ENCODE measurements at regions not wholly inside any gene's neighbourhood (a gene's known extent, or its start where the extent isn't known, plus 50 kb on each side); places are given as distances from the start of the nearest gene placed in this dataset.
A peak's percentile ranks its signal among the peaks of the same experiment; 100 is the strongest.

- BruUV-seq (replicated peaks) = no TSS peak
- peak overlapping the region; percentile 44 for H3K4me2 ChIP-seq (ENCODE audit: low read length)
- RAD21 ChIA-PET (ENCODE audit: low non-redundant PET in 1 of 2, low total read pairs in 2 of 2, uncharacterized antibody in 2 of 2, unreplicated experiment in 2 of 2) = no interaction called here
- CTCF ChIA-PET = no interaction called here
- POLR2A ChIA-PET = no interaction called here
- H3K9me2 ChIP-seq (ENCODE audit: insufficient read depth) = no peaks in the 10 kb centered on the region
- no peaks in the 10 kb centered on the region for H3K36me3 ChIP-seq (ENCODE audit: control insufficient read depth in 1 of 2, insufficient read depth in 2 of 2, low read length in 2 of 2)
- no peaks in the 10 kb centered on the region for H3K79me2 ChIP-seq (ENCODE audit: insufficient read depth, low read length)
- peak overlapping the region in 1 of 2 experiments; percentile 1; a peak in 1 of 4 replicates for H3K4me3 ChIP-seq (replicated peaks in 1 of 2; ENCODE audit: low read depth in 1 of 2, low read length in 2 of 2)
- no peak overlapping the region for H3K9ac ChIP-seq (ENCODE audit: low read length)
- no peaks in the 10 kb centered on the region for H3K9me3 ChIP-seq (ENCODE audit: control insufficient read depth in 1 of 2, insufficient read depth in 1 of 2, low read depth in 1 of 2, low read length in 2 of 2)
- peaks cover 0 to 47% of the 10 kb centered on the region in 2 experiments; a peak in 2 of 4 replicates for H3K4me1 ChIP-seq (ENCODE audit: control insufficient read depth in 1 of 2, insufficient read depth in 2 of 2, low read length in 2 of 2)
- H4K20me1 ChIP-seq (ENCODE audit: insufficient read depth) = no peaks in the 10 kb centered on the region
- peak; percentile 40; the same call in 1 of the 2 replicates for TF ChIP-seq FOSL1 (IDR thresholded peaks at IDR 0.05; ENCODE audit: low read depth)
- no peak for TF ChIP-seq POLR2AphosphoS5 (IDR thresholded peaks at IDR 0.05; ENCODE audit: low read depth, low read length)
- peak; percentile 27; the same call in 1 of the 2 replicates for TF ChIP-seq EGR1 (IDR thresholded peaks at IDR 0.05; ENCODE audit: low read depth)
- TF ChIP-seq TCF7L2 (IDR thresholded peaks at IDR 0.05; ENCODE audit: borderline replicate concordance, extremely low read depth, insufficient read depth, insufficient read length) = no peak
- intact Hi-C loops (cut with micrococcal nuclease) = no loop called here
- peak overlapping the region; percentile 75 for H2AFZ ChIP-seq (ENCODE audit: low read depth, low read length, poor library complexity, severe bottlenecking)
- ATAC-seq = no peak
- no peak for DNase-seq (ENCODE audit: low read depth, low spot score)
- H3K27me3 ChIP-seq (ENCODE audit: insufficient read depth, low read length) = no peaks in the 10 kb centered on the region
- H3K27ac ChIP-seq (ENCODE audit: low read depth, low read length) = no peak overlapping the region
Measured at GRCh38 chr3:29183346-29184087, 97.4 kb upstream of the RBMS3 start.

GRCh38 chr3:29185706-29186105, 95.2 kb upstream of the RBMS3 start:
- Histone ChIP-seq H3K36me3 (ENCODE audit: control insufficient read depth in 1 of 2, insufficient read depth in 2 of 2, low read length in 2 of 2) (no peaks in the 10 kb centered on the region), H3K9me2 (ENCODE audit: insufficient read depth) (no peaks in the 10 kb centered on the region), H3K4me2 (ENCODE audit: low read length) (peak overlapping the region; percentile 54; the same call in 1 of the 2 replicates), H3K27me3 (ENCODE audit: insufficient read depth, low read length) (no peaks in the 10 kb centered on the region), H3K79me2 (ENCODE audit: insufficient read depth, low read length) (no peaks in the 10 kb centered on the region), H3K27ac (ENCODE audit: low read depth, low read length) (no peak overlapping the region), H4K20me1 (ENCODE audit: insufficient read depth) (no peaks in the 10 kb centered on the region), H3K9ac (ENCODE audit: low read length) (no peak overlapping the region), H2AFZ (ENCODE audit: low read depth, low read length, poor library complexity, severe bottlenecking) (no peak overlapping the region), H3K4me3 (replicated peaks in 1 of 2; ENCODE audit: low read depth in 1 of 2, low read length in 2 of 2) (no peak overlapping the region), H3K9me3 (ENCODE audit: control insufficient read depth in 1 of 2, insufficient read depth in 1 of 2, low read depth in 1 of 2, low read length in 2 of 2) (no peaks in the 10 kb centered on the region), H3K4me1 (ENCODE audit: control insufficient read depth in 1 of 2, insufficient read depth in 2 of 2, low read length in 2 of 2) (peaks cover 0 to 47% of the 10 kb centered on the region in 2 experiments; a peak in 2 of 4 replicates)
- RAD21 ChIA-PET (ENCODE audit: low non-redundant PET in 1 of 2, low total read pairs in 2 of 2, uncharacterized antibody in 2 of 2, unreplicated experiment in 2 of 2) = no interaction called here
- POLR2A ChIA-PET = no interaction called here
- no TSS peak for BruUV-seq (replicated peaks)
- ATAC-seq = 0 out of 2 replicates have a peak, but pooled peaks have one; percentile 8
- DNase-seq (ENCODE audit: low read depth, low spot score) = no peak
- CTCF ChIA-PET = no interaction called here
- intact Hi-C loops (cut with micrococcal nuclease) = no loop called here
- no peak for TF ChIP-seq RAD21 (IDR thresholded peaks at IDR 0.05; ENCODE audit: low read depth)
- no peak for TF ChIP-seq ELF1 (IDR thresholded peaks at IDR 0.05; ENCODE audit: borderline replicate concordance, low read depth)
- TF ChIP-seq, protein P1, sequence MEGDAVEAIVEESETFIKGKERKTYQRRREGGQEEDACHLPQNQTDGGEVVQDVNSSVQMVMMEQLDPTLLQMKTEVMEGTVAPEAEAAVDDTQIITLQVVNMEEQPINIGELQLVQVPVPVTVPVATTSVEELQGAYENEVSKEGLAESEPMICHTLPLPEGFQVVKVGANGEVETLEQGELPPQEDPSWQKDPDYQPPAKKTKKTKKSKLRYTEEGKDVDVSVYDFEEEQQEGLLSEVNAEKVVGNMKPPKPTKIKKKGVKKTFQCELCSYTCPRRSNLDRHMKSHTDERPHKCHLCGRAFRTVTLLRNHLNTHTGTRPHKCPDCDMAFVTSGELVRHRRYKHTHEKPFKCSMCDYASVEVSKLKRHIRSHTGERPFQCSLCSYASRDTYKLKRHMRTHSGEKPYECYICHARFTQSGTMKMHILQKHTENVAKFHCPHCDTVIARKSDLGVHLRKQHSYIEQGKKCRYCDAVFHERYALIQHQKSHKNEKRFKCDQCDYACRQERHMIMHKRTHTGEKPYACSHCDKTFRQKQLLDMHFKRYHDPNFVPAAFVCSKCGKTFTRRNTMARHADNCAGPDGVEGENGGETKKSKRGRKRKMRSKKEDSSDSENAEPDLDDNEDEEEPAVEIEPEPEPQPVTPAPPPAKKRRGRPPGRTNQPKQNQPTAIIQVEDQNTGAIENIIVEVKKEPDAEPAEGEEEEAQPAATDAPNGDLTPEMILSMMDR (IDR thresholded peaks at IDR 0.05 in 2 of 3, conservative IDR thresholded peaks at IDR 0.05 in 1 of 3; ENCODE audit: borderline replicate concordance in 1 of 3, insufficient read depth in 1 of 3, low read depth in 2 of 3, low read length in 2 of 3) = no peak
- TF ChIP-seq TCF7L2 (IDR thresholded peaks at IDR 0.05; ENCODE audit: borderline replicate concordance, extremely low read depth, insufficient read depth, insufficient read length) = no peak
- TF ChIP-seq SP1 (IDR thresholded peaks at IDR 0.05; ENCODE audit: low read depth) = no peak
- TF ChIP-seq, protein P2, sequence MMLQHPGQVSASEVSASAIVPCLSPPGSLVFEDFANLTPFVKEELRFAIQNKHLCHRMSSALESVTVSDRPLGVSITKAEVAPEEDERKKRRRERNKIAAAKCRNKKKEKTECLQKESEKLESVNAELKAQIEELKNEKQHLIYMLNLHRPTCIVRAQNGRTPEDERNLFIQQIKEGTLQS (IDR thresholded peaks at IDR 0.05) = no peak
- no peak for TF ChIP-seq CBX3 (IDR thresholded peaks at IDR 0.05; ENCODE audit: low read depth)
- no peak for TF ChIP-seq POLR2AphosphoS5 (IDR thresholded peaks at IDR 0.05; ENCODE audit: low read depth, low read length)
- TF ChIP-seq EZH2 (IDR thresholded peaks at IDR 0.05) = no peak
- no peak for TF ChIP-seq EZH2phosphoT487 (IDR thresholded peaks at IDR 0.05; ENCODE audit: borderline replicate concordance)
- TF ChIP-seq CEBPB (IDR thresholded peaks at IDR 0.05; ENCODE audit: low read depth) = no peak
- no peak for TF ChIP-seq EGR1 (IDR thresholded peaks at IDR 0.05; ENCODE audit: low read depth)
- TF ChIP-seq JUND (IDR thresholded peaks at IDR 0.05) = no peak
- TF ChIP-seq FOSL1 (IDR thresholded peaks at IDR 0.05; ENCODE audit: low read depth) = no peak
- no peak for TF ChIP-seq ZFX (IDR thresholded peaks at IDR 0.05)

Data from HCT116 (cell line).